ENCODE measurements at regions not wholly inside any gene's neighbourhood (a gene's known extent, or its start where the extent isn't known, plus 50 kb on each side); places are given as distances from the start of the nearest gene placed in this dataset.

DNA sequence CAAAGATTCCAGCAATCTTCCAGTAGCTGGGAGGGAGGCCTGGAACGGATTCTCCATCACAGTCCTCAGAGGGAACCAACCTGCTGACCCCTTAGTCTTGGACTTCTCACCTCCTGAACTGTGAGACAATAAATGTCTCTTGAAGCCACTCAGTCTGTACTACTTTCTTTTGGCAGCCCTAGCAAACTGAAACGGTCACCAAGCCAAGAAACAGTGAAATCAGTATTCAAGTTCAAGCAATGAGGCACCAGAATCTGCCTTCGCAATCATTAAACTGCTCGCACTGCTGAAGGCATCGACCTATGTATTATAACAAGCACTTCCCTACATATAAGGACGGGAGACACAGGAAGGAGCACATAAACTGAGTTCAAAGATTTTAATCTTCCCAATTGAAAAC lies 120.6 kb upstream of the PUM3 start (continued):
- TF ChIP-seq, protein P1, sequence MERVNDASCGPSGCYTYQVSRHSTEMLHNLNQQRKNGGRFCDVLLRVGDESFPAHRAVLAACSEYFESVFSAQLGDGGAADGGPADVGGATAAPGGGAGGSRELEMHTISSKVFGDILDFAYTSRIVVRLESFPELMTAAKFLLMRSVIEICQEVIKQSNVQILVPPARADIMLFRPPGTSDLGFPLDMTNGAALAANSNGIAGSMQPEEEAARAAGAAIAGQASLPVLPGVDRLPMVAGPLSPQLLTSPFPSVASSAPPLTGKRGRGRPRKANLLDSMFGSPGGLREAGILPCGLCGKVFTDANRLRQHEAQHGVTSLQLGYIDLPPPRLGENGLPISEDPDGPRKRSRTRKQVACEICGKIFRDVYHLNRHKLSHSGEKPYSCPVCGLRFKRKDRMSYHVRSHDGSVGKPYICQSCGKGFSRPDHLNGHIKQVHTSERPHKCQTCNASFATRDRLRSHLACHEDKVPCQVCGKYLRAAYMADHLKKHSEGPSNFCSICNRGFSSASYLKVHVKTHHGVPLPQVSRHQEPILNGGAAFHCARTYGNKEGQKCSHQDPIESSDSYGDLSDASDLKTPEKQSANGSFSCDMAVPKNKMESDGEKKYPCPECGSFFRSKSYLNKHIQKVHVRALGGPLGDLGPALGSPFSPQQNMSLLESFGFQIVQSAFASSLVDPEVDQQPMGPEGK (tag by site-specific recombination; IDR thresholded peaks at IDR 0.05), result no peak
- TF ChIP-seq ZNF416 (tag by site-specific recombination; IDR thresholded peaks at IDR 0.05), result no peak
- TF ChIP-seq ZNF596 (tag by site-specific recombination; IDR thresholded peaks at IDR 0.05), result no peak
- no peak for TF ChIP-seq OVOL3 (tag by site-specific recombination; IDR thresholded peaks at IDR 0.05)
- no peak for TF ChIP-seq SP3 (tag by site-specific recombination; IDR thresholded peaks at IDR 0.05)
- TF ChIP-seq ZNF354C (tag by site-specific recombination; IDR thresholded peaks at IDR 0.05; ENCODE audit: borderline replicate concordance, low read depth), result no peak

DNA sequence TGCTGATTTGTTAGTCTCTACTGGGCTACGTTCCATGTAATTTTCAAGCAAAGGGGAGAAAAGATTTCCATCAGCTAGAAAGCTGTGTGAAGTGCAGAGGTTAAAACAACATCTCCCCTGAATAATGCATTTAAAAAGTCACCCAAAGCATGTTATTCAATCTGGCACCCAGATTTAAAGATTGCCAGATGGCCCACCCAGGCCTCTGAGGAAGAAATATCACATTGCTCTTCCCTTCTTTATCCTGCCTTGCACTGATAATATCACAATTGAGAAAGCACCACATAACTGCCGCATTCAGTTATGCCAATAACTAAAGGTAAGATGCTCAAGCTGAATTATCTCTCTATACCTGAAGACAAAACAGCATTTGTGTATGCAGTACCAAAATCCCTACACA lies 119.4 kb upstream of the PUM3 start:
- no peaks in the 10 kb centered on the region for H3K36me3 ChIP-seq (ENCODE audit: control insufficient read depth in 2 of 2, insufficient read depth in 1 of 2, low read length in 2 of 2)
- TF ChIP-seq ZNF404 (tag by site-specific recombination; IDR thresholded peaks at IDR 0.05), result no peak
- TF ChIP-seq, protein P2, sequence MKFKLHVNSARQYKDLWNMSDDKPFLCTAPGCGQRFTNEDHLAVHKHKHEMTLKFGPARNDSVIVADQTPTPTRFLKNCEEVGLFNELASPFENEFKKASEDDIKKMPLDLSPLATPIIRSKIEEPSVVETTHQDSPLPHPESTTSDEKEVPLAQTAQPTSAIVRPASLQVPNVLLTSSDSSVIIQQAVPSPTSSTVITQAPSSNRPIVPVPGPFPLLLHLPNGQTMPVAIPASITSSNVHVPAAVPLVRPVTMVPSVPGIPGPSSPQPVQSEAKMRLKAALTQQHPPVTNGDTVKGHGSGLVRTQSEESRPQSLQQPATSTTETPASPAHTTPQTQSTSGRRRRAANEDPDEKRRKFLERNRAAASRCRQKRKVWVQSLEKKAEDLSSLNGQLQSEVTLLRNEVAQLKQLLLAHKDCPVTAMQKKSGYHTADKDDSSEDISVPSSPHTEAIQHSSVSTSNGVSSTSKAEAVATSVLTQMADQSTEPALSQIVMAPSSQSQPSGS (tag by site-specific recombination; IDR thresholded peaks at IDR 0.05; ENCODE audit: low read depth), result no peak
- TF ChIP-seq BCL11A (tag by site-specific recombination; IDR thresholded peaks at IDR 0.05; ENCODE audit: low read depth), result no peak
- TF ChIP-seq ZBTB7A (tag by site-specific recombination; IDR thresholded peaks at IDR 0.05; ENCODE audit: low read depth), result no peak
- TF ChIP-seq ZNF184 (tag by site-specific recombination; IDR thresholded peaks at IDR 0.05), result no peak
- no peak for TF ChIP-seq ZNF843 (tag by site-specific recombination; IDR thresholded peaks at IDR 0.05)
- no peak for TF ChIP-seq ZFP69B (tag by site-specific recombination; IDR thresholded peaks at IDR 0.05)
- no peak for TF ChIP-seq ZNF214 (tag by site-specific recombination; IDR thresholded peaks at IDR 0.05; ENCODE audit: borderline replicate concordance)
- no peak overlapping the region for H3K4me3 ChIP-seq (ENCODE audit: low read depth, low read length)
- no peaks in the 10 kb centered on the region for H3K9me3 ChIP-seq (ENCODE audit: control insufficient read depth, insufficient read depth, low read depth, low read length)
- ChIA-PET POLR2A (no interaction called here), CTCF (no interaction called here)
- no peaks in the 10 kb centered on the region for H3K4me1 ChIP-seq (ENCODE audit: control insufficient read depth, insufficient read depth, low read length)
- H3K27ac ChIP-seq (ENCODE audit: extremely low read depth, low read depth, low read length), result no peak overlapping the region

DNA sequence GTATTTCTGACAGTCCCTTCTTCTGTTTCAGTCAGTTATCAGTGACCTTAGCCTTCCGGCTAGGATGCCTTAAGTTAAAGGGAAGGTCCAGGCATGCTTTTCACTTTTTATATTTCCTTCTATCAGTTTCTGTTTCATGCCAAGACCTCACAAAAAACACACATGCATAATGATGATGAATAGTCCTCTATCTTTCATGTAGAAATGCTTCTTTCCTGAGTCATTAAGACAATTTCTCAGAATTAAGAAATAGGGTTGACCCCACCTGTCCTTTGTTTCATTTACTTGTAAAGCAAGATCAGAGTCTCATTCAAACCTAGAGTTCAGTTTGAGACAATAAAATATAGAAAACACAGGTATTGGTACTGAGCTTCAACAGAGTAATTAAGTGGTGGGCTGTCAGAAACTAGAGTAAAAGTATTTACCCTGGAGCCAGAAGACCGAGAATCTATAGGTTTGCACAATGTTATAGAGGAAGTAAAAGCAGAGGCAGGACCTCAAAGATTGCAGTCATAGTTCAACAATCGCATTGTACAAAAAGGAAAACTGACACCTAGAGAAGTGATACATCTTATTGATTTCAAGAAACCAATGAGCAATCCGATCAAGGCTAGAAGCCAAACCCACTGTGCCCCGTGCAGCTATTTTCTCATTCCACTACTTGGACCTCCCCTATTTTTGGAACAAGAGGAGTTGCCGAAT lies 118.7 kb upstream of the PUM3 start:
- Histone ChIP-seq H3K27ac (ENCODE audit: extremely low read depth, low read depth, low read length) (no peak overlapping the region), H3K9me3 (ENCODE audit: control insufficient read depth, insufficient read depth, low read depth, low read length) (no peaks in the 10 kb centered on the region), H3K36me3 (ENCODE audit: control insufficient read depth in 2 of 2, insufficient read depth in 1 of 2, low read length in 2 of 2) (no peaks in the 10 kb centered on the region), H3K4me1 (ENCODE audit: control insufficient read depth, insufficient read depth, low read length) (no peaks in the 10 kb centered on the region), H3K4me3 (ENCODE audit: low read depth, low read length) (no peak overlapping the region)
- no peak for TF ChIP-seq IKZF3 (tag by site-specific recombination; IDR thresholded peaks at IDR 0.05)
- CTCF ChIA-PET, result interaction anchor here (0.6 kb wide), 1 partner anchor 371 kb away, joined by 3 read pairs; no protein-coding TSS in a partner anchor
- POLR2A ChIA-PET, result no interaction called here

DNA sequence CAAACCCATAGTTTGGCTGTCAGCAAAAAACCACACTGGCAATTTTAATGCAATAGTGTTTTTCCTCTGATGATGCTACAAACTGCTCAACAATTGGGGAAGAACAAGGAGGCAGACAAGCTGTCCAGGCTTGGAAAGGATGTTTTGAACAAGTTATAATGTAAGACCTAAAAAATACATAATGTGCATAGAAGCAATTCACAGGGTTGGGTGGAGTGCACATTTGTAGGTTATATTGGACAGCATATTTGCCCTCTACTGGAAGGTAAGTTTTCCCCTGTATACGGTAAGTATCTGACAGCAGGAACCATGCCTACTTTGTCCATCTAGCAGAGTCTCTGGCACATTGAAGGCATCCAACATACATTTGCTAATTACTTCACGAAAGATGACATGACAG lies 114.3 kb upstream of the PUM3 start:
- CTCF ChIA-PET, result no interaction called here
- Histone ChIP-seq H3K4me3 (ENCODE audit: low read depth, low read length) (no peak overlapping the region), H3K27ac (ENCODE audit: extremely low read depth, low read depth, low read length) (no peak overlapping the region), H3K36me3 (ENCODE audit: control insufficient read depth in 2 of 2, insufficient read depth in 1 of 2, low read length in 2 of 2) (no peaks in the 10 kb centered on the region), H3K4me1 (ENCODE audit: control insufficient read depth, insufficient read depth, low read length) (no peaks in the 10 kb centered on the region), H3K9me3 (ENCODE audit: control insufficient read depth, insufficient read depth, low read depth, low read length) (no peaks in the 10 kb centered on the region)
- POLR2A ChIA-PET, result no interaction called here
- TF ChIP-seq ZNF701 (tag by site-specific recombination; IDR thresholded peaks at IDR 0.05) (no peak), HOXA7 (CRISPR knock-in tag; IDR thresholded peaks at IDR 0.05; ENCODE audit: borderline replicate concordance) (no peak), ZNF664 (tag by site-specific recombination; IDR thresholded peaks at IDR 0.05) (no peak), ZNF266 (tag by site-specific recombination; IDR thresholded peaks at IDR 0.05; ENCODE audit: low read depth) (no peak)
- TF ChIP-seq, protein P3, sequence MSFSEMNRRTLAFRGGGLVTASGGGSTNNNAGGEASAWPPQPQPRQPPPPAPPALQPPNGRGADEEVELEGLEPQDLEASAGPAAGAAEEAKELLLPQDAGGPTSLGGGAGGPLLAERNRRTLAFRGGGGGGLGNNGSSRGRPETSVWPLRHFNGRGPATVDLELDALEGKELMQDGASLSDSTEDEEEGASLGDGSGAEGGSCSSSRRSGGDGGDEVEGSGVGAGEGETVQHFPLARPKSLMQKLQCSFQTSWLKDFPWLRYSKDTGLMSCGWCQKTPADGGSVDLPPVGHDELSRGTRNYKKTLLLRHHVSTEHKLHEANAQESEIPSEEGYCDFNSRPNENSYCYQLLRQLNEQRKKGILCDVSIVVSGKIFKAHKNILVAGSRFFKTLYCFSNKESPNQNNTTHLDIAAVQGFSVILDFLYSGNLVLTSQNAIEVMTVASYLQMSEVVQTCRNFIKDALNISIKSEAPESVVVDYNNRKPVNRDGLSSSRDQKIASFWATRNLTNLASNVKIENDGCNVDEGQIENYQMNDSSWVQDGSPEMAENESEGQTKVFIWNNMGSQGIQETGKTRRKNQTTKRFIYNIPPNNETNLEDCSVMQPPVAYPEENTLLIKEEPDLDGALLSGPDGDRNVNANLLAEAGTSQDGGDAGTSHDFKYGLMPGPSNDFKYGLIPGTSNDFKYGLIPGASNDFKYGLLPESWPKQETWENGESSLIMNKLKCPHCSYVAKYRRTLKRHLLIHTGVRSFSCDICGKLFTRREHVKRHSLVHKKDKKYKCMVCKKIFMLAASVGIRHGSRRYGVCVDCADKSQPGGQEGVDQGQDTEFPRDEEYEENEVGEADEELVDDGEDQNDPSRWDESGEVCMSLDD (tag by site-specific recombination; IDR thresholded peaks at IDR 0.05), result no peak
- TF ChIP-seq, protein P4, sequence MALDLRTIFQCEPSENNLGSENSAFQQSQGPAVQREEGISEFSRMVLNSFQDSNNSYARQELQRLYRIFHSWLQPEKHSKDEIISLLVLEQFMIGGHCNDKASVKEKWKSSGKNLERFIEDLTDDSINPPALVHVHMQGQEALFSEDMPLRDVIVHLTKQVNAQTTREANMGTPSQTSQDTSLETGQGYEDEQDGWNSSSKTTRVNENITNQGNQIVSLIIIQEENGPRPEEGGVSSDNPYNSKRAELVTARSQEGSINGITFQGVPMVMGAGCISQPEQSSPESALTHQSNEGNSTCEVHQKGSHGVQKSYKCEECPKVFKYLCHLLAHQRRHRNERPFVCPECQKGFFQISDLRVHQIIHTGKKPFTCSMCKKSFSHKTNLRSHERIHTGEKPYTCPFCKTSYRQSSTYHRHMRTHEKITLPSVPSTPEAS (tag by site-specific recombination; IDR thresholded peaks at IDR 0.05), result no peak
- TF ChIP-seq, protein P5, sequence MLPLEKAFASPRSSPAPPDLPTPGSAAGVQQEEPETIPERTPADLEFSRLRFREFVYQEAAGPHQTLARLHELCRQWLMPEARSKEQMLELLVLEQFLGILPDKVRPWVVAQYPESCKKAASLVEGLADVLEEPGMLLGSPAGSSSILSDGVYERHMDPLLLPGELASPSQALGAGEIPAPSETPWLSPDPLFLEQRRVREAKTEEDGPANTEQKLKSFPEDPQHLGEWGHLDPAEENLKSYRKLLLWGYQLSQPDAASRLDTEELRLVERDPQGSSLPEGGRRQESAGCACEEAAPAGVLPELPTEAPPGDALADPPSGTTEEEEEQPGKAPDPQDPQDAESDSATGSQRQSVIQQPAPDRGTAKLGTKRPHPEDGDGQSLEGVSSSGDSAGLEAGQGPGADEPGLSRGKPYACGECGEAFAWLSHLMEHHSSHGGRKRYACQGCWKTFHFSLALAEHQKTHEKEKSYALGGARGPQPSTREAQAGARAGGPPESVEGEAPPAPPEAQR (tag by site-specific recombination; IDR thresholded peaks at IDR 0.05), result no peak

Measured in HEK293 (cell line).